H4 (cell line): ENCODE measurements at regions not wholly inside any gene's neighbourhood (a gene's known extent, or its start where the extent isn't known, plus 50 kb on each side); places are given as distances from the start of the nearest gene placed in this dataset.
A peak's percentile ranks its signal among the peaks of the same experiment; 100 is the strongest.
"Not testable (repeated sequence)": the region's sequence is repeated elsewhere in the genome, so short reads cannot be mapped to it uniquely, and the experiment has no call there.

Experiments used
- DNase-seq: peaks from one replicate; pipeline ENCODE4 v3.0.0-alpha.2; 2015; ENCODE audit warnings: low spot score

DNA sequence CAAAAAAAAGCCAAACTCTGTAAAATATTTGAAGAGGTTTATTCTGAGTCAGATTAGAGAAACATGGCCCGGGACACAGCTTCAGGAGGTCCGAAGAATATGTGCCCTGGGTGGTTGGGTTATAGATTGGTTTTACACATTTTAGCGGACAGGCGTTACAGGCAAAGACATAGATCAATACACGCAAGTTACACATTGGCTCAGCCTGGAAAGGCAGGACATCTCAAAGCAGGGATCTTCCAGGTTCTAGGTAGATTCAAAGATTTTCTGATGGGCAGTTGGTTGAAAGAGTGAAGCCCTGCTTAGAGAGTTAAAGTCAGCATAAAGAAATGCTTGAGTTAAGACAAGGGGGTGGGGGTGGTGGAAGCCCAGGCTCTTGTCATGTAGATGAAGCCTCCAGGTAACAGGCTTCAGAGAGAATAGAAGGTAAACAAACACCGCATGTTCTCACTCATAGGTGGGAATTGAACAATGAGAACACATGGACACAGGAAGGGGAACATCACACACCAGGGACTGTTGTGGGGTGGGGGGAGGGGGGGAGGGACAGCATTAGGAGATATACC lies 464.3 kb upstream of the ADARB2 start:
- DNase-seq = no peak

DNA sequence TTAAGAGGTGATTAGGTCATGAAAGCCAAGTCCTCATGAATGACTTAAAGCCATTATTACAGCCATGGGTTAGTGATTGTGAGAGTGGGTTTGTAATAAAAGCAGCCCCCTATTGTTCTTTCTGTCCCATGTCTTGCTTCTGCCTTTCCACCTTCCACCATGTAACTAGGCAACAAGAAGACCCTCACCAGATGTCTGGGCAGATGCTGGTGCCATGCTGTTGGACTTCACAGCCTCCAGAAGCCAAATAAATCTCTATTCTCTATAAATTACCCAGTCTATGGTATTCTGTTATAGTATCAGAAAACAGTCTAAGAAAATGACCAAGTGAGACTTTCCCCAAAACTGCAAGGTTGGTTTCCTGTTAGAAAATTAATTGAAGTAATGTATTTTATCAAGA lies 460.3 kb upstream of the ADARB2 start:
- no peak for DNase-seq

DNA sequence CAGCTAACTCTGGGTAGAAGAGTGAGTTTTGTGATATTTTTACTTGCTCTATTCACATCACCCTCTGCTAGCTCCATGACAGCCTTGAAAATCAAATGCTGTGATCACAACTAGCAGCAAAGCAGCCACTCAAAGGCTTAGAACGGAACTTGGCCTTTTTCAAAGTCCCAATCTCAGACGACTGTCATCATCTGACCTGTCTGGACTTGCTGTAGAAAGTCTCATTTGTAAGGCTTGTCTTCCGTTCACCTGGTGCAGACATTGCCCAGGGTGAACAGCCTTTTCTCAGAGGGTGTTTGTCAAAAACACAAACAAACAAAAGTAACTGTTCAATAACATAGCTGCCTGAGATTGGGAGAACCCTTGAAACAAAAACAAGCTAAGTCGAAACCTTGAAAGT lies 458.9 kb upstream of the ADARB2 start:
- no peak for DNase-seq

DNA sequence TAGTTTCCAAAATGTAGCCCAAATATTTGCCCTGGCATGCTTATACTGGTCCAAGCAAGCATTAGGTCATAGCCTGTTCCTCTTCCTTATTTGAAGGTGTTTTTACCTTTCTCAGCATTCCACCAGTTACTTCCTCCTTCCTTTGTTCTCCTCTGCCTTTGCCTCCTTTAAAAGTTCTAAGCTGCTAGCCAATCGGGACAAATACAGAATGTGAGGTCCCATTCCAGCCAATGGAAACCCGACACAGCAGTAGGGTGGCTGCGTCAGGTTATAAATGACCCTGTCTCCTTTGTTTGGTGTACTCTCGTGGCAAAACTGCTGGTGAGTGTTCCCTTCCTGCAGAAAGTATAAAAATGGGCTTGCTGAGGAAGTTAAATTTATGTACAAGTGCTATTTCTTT lies 452.0 kb upstream of the ADARB2 start:
- not testable (repeated sequence) for DNase-seq

DNA sequence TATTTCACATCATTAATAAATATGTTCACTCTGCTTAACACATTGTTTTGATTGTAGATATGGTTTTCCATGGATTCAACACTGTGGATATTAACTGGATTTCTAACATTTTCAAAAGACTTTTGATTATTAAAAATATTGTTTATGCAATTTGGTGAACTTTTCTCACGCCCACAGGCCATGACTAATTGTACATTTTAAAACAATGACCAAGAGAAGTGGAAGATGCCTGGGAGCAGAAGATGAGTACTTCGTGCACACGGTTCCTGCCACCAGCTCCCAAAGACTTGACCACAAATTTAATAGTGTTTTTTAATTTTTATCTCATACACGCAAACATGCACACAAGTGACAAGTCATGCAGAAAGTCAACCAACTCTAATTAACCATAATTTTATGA lies 451.0 kb upstream of the ADARB2 start:
- no peak for DNase-seq

DNA sequence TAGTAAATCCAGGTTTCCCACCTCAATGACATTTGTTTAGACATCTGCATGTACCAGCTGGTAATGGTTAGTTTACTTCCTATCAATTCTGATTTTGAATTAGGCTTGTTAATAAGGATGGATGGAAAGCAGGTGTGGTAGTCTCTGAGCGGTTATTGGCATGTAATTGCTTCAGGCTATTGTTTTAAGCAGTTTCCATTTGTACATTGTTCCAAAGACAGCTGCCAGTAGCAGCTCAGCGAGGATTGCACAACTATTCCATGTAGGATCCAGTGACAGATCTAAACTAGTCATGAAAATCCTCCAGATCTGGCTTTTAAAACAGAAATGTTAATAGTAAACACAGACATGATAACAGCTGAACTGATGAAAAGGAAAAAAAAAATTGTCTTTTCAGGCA lies 436.0 kb upstream of the ADARB2 start:
- DNase-seq = no peak

DNA sequence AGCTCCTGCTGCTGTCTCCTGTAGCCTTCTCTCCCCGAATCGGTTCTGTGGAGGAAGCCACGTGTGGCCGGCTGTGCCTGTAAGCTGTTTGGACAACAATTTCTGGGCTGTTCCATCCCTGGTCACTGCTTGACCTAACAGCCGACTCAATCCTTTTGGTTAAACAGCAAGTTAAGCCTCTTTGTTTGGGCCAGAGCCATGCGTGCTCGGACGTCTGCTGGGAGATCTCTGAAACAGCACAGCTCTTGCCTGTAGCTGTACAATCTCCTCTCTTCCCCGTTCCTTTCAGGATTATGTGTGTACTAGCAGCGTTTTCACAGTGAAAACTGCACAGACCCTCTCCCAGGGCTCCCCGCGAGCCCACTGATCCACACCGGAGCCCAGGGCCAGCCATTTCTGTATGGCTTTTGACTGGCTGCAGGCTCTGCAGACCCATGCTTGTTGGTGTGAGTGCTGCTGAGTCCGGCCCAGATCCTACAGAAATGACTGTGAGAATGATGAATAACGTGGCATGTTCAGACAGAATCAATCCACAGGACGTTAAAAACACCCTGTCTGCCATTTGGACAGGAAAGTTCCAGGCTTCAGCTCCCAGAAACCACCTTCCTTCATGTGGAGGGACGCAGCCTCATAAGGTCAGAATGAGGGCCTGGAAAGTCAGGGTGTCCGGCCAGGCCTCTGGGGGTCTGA lies 428.6 kb upstream of the ADARB2 start:
- DNase-seq = no peak

DNA sequence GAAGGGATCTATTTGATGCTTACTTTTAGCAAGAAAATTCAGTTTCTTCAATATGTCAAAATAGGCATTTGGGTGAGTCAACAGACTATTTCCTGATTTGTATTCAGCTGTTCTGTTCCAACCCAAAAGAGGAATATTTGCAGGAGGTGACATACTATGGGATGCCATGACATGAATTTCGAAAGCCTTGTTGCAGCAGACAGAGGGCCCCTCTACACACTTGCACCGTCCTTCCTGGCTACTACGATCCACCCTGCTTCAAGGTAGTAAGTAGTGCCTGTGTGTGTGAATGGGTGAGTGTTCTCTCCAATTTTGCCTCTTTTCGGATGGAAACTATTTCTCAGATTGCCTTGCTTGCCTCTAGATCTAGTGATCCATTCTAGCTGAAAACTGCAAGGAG lies 413.0 kb upstream of the ADARB2 start:
- no peak for DNase-seq

DNA sequence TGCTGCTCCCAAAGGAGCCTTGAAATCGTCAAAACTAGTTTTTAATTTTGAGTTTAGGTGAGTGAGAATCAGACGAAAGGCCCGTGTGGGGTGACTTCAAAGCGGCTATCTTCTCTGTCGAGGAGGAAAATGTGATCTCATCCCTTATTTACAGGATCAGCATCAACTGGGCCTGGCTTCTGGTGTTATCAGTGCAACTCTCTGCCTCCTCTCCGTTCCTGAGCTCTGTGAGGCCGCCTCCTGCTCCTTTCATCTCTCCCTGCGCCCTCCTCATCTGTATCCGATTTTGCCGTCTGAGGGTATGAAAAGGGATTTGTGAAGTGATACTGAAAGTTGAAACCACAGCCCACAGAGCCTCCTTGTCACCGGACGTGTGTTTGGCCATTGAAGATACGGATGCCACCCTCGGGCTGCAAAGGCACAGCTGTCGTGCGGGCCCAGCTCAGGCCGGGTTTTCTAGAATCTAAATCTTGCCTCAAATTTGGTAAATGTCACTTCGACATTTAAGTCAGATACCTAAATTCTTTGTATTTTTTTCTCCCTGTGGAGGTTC lies 408.7 kb upstream of the ADARB2 start:
- no peak for DNase-seq

DNA sequence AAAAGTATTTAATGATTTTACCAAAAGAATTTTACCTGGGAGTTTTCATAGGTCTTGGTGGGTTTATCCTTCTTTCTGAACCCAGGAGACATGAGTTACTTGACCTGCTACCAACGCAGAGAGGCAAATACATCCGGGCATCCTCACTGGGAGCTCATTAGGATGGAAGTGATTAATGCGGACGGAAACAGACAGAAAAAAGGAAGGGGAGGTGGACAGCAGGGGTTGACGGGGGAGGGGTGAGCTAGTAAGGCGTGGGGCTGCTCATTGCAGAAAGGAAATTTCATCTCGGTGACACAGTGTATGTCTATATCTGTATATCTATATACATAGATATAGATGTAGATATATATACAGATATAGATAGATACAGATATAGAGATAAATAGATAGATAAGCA lies 408.2 kb upstream of the ADARB2 start:
- no peak for DNase-seq

DNA sequence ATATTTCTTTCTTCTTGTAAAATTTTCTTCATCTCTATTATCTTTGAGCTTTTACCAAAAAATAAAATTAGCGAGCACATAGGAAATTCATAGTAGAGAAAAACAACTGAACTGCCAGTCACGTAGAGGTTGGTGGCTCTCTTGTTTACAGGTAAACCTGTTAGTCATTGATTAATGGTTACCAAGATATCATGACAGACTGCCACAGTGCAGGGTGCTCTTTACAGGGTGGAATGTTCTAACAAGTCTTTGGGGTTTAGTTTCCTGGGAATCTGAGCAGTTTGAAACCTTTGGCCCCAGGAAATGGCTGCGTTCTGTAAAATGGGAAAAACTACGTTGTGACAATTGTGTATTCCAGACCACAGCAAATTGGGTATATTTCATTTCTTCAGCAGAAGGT lies 407.3 kb upstream of the ADARB2 start:
- no peak for DNase-seq

DNA sequence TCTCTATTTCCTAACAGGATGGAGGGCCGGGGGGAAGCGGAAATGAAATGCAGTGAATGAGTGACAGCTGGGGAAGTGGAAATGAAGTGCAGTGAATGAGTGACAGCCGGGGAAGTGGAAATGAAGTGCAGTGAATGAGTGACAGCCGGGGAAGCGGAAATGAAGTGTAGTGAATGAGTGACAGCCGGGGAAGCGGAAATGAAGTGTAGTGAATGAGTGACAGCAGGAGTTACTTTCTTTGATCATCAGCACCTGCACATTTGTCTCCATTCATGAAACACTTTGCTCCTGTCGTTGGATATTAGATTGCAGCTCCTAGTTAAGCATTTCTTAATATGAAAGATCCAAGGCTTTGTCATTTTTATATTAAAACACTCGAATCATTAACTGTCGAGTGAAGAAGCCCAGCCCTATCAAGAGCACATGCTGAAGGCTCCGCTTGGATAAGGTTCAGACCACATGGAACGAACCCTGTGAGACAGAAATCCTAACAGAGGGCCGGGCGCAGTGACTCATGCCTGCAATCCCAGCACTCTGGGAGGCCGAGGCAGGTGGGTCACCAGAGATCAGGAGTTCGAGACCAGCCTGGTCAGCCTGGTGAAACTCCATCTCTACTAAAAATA lies 406.0 kb upstream of the ADARB2 start:
- no peak for DNase-seq

DNA sequence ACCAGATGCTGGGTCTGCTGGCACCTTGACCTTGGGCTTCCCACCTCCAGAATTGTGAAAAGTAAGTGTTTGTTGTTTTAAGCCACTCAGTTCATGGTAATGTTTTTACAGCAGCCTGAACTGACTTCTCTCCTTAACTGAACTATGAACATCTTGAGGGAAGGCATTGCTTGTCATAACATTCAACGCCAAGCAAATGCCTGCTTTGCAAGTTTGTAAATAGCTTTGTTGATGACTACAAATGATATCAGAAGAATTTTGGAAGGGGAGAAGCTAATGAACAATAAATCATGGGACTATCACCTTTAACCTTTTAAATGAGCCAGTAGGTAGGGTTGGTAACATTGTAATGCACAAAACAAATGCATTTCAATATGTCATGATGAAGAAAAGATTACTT lies 402.4 kb upstream of the ADARB2 start:
- DNase-seq = no peak

DNA sequence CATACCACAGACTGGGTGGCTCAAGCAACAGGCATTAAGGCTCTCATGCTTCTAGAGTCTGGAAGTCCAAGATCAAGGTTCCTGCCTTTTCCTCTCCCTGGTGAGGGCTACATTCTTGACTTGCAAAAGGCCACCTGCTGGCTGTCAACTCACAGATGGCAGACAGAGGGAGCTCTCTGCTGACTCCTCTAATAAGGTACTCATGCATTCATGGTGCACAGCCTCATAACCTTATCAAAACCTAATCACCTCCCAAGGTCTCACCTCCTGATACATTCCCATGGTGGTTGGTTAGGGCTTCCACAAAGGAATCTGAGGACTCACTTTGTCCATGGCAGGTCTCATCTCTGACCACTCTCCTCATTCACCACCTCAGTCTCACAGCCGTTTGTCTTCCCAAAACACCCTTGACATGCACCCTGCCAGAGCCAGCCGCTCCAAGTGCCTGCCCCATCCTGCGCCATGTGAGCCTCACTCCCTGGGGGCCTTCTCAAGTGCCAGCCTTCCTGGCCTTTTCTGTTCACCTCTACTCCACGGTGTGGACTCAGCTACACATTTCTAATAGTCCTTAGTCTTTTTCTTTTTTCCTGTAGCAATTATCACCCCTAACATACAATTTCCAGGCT lies 400.3 kb upstream of the ADARB2 start:
- DNase-seq = peak; percentile 39

DNA sequence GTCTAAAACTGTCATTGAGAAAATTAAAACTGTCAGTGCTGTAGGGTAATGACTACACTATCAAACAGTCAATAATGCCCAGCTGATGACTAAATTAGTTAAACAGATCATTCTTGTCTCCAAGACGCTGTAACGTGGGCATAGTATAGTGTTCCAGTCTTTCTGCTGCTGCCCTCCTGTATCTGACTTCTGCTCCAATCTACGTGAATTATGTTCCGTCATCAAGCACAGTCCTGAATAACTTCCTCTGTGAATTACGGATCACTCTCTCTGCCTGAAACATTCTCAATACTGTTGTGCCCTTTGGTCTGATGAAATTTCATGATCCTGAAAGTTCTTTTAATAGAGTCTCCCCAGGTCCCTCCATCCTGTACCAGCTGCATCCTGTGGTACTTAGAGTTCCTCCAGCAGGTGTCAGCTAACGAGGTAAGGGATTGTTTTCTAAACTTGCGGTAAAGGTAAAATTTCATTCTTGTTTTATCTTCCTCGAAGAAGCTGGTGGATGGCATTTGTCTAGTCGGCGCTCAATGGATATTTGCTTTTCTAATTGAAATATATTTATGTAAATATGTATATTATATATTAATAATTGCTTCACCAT lies 393.5 kb upstream of the ADARB2 start:
- no peak for DNase-seq

DNA sequence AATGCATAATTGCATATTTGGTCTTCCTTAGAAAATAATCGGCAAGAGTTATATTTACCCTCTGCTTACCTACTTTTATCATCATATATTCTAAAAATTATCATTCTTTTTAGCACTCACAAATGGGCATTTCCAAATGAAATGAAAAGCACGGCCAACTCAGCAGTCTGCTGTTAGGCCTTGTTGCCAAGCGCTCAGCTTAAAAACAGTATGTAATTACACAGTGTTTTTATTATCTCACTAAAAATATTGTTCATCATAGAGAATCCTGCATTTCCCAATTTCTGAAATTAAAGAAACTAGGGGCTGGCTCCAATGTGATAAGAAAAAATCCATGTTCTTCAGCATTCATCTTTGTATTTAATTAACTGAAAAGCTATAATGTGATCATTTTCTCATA lies 391.7 kb upstream of the ADARB2 start:
- DNase-seq = no peak

DNA sequence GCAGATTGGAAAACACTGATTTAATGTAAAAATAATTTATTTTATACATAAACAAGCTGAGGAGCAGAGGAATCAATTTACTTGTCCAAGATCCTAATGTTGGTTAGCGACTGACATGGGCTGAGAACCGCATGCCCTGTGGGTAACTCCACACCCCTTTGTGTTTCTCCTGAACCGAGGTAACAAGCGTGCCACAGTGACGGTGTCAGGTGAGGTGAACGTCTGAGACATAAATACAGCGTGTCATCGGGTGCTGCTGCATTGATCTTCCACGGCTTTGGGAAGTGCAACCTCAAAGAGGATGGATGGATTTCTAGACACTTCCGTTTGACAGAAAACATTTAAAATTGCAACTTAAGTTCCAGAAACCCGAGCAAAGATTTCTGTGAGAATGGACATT lies 386.8 kb upstream of the ADARB2 start:
- DNase-seq = no peak

DNA sequence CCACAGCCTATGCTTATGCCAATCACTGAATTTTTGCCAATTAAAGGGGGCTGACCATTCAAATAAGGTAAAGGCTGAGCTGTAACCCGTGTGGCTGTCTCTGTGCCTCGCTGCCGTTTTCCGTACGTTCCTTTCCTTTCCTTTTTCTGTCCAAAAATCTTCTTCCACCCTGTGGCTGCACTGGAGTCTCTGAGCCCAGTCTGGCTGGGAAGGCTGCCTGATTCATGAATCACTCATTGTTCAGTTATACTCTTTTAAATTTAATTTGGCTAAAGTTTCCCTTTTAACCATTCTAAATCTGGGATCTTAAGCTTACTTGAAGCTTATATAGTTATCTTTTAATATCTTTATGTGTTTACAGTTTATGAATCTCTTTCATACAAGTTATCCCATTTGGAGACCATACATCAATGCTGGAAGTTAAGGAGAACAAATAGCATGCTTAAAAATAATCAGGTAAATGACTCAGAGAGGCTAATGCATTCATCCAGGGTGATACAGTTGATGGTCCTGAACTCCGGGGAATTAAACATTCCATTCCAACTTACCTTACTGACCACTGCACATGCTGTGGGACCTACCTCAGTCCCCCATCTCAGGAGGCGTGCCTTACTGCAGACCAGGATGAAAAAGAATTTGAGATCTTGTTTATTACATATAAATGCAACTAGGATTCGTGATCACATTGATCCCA lies 385.3 kb upstream of the ADARB2 start:
- DNase-seq = no peak

DNA sequence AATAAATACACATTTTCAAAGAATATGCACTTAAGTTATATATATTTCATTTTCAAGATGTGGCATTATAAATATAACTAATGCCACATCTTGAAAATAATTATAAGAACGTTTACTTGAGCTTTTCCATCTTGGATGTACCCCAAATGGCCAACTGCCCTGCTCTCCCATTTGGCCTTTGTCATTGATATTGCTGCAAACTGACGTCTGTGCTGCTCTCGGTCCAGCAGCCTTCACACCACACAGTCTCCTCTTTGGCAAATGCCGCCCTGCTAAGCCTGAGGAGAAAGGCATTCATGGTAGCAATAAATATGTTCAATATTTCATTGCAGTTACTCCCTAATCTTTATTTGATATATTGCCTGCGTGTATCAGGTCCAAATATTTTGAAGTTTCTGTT lies 384.6 kb upstream of the ADARB2 start:
- DNase-seq = no peak

DNA sequence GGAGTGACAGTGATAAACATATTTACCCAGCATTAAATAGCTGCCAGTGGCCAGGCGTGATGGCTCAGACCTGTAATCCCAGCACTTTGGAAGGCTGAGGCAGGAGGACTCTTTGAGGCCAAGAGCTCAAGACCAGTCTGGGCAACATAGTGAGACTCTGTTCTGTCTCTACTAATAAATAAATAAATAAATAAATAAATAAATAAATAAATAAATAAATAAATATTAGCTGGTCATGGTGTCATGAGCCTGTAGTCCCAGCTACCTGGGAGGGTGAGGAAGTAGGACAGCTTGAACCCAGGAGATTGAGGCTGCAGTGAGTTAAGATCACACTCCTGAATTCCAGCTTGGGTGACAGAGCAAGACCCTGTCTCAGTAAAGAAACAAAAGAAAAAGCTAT lies 384.0 kb upstream of the ADARB2 start:
- DNase-seq = no peak

DNA sequence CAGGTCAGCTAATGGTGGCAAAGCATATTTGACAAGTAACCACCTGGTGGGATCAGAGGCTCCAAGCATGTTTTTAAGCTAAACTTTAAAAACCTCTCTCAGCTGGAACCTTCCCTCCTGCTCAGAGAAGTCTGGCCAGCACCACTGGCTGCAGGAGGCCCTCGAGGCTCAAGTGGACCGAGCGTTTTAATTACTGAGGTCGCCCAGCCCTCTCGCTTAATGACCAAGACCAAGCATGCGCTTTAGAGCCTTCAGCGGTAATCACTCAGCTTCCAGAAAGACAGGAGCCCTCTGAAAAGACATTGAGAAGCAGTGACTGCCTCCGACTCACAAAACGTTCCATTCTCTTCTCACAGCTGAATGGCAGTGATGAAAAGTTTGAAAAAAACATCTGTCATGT lies 383.4 kb upstream of the ADARB2 start:
- DNase-seq = no peak

DNA sequence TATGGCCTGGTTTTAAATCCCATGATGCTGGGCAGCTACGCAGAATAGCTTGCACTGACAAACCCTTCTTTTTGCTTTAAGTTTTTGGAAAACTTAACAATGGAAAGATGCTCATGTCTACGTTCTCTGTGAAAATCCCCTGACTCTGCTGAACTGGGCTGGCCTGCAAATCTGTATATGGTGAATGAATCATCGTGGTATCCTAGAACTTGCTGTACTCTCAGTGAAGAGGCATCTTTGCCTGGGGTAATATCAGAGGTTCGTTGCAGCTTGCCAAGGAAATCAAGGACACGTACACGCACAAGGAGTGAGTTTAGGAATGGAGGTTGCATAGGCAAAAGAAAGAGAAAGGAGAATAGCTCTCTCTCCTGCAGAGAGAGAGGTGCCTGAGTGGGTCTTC lies 382.0 kb upstream of the ADARB2 start:
- DNase-seq = peak; percentile 6
